Medulla oblongata (tissue), 1 donor: ENCODE measurements at regions not wholly inside any gene's neighbourhood (a gene's known extent, or its start where the extent isn't known, plus 50 kb on each side); places are given as distances from the start of the nearest gene placed in this dataset.
A peak's percentile ranks its signal among the peaks of the same experiment; 100 is the strongest.

Experiments used
- DNase-seq: peaks from one replicate; pipeline ENCODE4 v3.0.0-alpha.2; 2015; ENCODE audit errors: extremely low spot score

DNA sequence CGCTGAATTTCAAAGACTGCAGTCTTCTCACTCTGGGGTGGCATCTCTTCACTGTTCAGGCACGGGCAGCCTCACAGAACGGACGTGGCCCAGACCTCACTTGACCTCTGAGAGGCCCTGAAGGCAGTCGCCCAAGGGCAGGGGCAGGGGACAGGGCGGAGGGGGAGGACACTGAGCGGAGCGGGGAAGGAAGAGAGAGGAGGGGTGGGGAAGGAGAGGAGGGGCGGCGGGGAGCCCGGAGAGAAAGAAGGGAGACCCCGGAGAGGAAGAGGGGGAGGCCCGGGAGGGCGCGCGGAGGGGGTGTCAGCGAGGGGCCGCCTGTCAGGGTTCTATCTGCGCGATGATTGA is 58.7 kb upstream of the COMTD1 start:
- DNase-seq: no peak

DNA sequence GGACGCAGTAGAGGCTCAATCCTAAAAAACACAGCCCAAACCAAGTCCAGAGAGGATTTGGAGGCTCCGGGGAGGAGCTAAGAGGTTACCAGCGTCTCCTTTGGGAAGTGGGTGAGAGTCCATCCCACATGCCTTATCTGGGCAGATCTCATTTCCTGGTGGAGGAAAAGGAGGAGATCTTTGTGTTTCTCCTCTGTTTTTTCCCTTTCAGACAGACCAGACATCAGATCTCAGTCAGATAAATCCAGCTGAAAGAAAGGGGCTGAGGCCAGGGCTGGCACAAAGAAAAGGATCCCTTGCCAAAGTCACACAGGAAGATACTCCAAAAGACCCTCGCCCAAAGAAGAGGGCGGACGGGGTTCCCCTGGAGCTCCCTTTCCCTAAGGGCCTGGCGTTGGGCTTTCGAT is 58.3 kb upstream of the COMTD1 start:
- peak; percentile 9 for DNase-seq

DNA sequence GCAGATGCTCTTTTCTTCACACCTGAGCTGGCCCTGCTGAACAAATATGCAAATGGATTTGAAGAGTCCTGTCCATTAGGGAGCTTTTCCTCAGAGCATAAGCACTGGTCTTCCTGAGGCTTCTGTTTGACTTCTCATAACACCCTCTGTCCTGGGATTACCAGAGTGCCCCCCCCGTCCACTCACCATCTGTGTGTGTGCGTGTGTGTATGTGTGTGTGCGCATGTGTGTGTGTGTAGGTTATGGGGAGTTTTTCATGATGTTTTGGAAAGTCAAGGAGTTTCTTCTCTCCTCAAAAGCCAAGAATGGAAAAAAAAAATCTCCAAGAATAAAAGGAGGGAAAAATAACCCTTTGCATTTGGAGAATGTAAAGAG is 57.7 kb upstream of the COMTD1 start:
- DNase-seq: no peak

DNA sequence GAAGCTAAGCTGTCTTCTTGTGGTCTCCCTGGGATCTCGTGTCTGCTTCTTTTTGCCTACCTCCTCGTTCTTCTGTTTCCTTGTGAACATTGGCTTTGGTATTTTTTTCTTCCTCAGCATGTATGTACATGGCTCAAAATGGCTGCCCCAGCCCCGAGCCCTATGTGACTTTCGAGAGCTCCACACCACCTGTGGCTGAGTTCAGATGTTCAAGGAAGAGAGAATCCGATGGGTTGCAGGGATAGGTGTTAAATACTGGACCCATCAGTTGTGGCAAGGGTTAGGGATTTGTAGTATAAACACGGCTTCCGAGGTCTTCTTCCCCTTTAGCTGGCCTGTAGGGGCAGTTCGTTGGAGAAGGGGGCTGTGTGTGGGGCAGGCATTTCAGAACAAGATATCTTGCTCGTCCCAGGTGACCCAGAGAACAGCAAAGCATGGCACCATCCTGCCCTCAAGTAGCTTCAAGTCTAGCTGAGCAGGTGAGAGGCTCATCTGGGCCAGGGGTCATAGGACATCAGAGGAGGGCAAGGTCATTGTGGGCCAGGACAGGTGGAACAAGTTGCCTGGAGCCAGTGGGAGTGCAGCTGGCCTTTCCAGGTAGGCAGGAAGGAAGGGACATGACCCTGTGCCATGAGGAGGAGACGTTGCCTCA is 57.2 kb upstream of the COMTD1 start:
- no peak for DNase-seq

DNA sequence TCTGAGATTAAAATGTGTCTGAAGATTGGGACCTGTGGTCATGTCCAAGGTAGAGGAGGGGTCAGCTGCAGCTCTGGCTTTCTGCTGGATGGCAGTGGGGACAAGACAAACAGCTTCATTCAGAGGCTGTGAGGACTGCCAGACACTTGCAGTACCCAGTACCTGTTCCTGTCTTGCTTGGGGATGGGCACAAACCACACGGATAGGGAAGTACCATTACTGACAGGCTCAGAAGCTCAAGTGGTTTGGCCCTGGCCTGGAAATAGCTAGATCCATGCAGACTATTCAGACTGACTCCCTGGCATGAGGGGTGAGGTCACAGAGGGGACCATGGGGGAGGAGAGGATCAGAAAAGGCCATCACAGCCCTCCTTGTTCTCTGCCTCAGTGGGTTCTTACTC is 56.0 kb upstream of the COMTD1 start:
- DNase-seq: no peak

- no peak for DNase-seq
These were observed 52.5 kb upstream of the COMTD1 start for GRCh38 chr10:75288140-75288711.

- DNase-seq: no peak
These were observed 51.9 kb upstream of the COMTD1 start for GRCh38 chr10:75287697-75288096.

GRCh38 chr10:75286901-75287300 is 51.1 kb upstream of the COMTD1 start:
- DNase-seq: no peak
